Progenitor cell of endocrine pancreas (in vitro differentiated cells): ENCODE measurements at regions not wholly inside any gene's neighbourhood (a gene's known extent, or its start where the extent isn't known, plus 50 kb on each side); places are given as distances from the start of the nearest gene placed in this dataset.

Experiments
- DNase-seq: peaks from one replicate; pipeline ENCODE4 v3.0.0; 2021; ENCODE audit warnings: low spot score; ENCODE audit not compliant: unreplicated experiment
- H3K27ac Mint-ChIP-seq: 2 replicates; pipeline ENCODE4 v1.8.0; 2021; ENCODE audit warnings: mild to moderate bottlenecking, moderate library complexity, mixed read lengths
- H3K27me3 Mint-ChIP-seq: 2 replicates; pipeline ENCODE4 v1.8.0; 2021; ENCODE audit warnings: mixed read lengths
- H3K36me3 Mint-ChIP-seq: 2 replicates; pipeline ENCODE4 v1.8.0; 2022; ENCODE audit warnings: mixed read lengths; ENCODE audit not compliant: insufficient read depth
- H3K4me1 Mint-ChIP-seq: 2 replicates; pipeline ENCODE4 v1.8.0; 2021; ENCODE audit warnings: low read depth, mixed read lengths
- H3K4me3 Mint-ChIP-seq: 2 replicates; pipeline ENCODE4 v1.8.0; 2021; ENCODE audit warnings: low read depth, mild to moderate bottlenecking, moderate library complexity, mixed read lengths
- H3K9me3 Mint-ChIP-seq: 2 replicates; pipeline ENCODE4 v1.8.0; 2021; ENCODE audit warnings: low read depth, mixed read lengths
- TF ChIP-seq, protein P1 (sequence below): fragments of 200-600 bp; sonication (generic); IDR thresholded peaks from one replicate; pipeline ENCODE4 v1.5.0; 2021; ENCODE audit warnings: antibody characterized with exemption, mild to moderate bottlenecking; ENCODE audit not compliant: unreplicated experiment

- Mint-ChIP-seq H3K4me1 (no peaks in the 10 kb centered on the region), H3K9me3 (no peaks in the 10 kb centered on the region), H3K36me3 (no peaks in the 10 kb centered on the region), H3K4me3 (no peak overlapping the region), H3K27me3 (no peaks in the 10 kb centered on the region), H3K27ac (no peak overlapping the region)
- TF ChIP-seq, protein P1, sequence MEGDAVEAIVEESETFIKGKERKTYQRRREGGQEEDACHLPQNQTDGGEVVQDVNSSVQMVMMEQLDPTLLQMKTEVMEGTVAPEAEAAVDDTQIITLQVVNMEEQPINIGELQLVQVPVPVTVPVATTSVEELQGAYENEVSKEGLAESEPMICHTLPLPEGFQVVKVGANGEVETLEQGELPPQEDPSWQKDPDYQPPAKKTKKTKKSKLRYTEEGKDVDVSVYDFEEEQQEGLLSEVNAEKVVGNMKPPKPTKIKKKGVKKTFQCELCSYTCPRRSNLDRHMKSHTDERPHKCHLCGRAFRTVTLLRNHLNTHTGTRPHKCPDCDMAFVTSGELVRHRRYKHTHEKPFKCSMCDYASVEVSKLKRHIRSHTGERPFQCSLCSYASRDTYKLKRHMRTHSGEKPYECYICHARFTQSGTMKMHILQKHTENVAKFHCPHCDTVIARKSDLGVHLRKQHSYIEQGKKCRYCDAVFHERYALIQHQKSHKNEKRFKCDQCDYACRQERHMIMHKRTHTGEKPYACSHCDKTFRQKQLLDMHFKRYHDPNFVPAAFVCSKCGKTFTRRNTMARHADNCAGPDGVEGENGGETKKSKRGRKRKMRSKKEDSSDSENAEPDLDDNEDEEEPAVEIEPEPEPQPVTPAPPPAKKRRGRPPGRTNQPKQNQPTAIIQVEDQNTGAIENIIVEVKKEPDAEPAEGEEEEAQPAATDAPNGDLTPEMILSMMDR, result no peak
- no peak for DNase-seq
Observed at GRCh38 chr3:81951636-81952035, 190.2 kb upstream of the GBE1 start.

DNA sequence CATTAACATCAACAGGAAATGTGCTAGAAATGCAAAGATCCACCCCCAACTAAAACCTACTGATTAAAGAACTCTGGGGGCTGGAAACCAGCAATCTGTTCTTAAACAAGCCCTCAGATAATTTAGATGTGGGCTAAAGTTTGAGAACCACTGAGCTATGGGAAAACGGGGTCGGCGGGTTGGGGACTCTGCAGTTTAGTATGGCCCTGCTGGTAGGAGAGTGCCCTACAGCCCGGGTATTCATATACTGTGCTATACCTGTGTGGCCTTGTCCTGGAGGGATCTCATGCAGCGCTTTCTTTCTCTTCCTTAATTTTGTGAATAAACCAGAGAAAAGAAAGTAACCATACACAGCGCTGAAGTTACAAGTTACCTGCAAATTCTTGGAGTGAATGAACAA is 189.7 kb upstream of the GBE1 start:
- Mint-ChIP-seq H3K27me3 (no peaks in the 10 kb centered on the region), H3K4me3 (no peak overlapping the region), H3K9me3 (no peaks in the 10 kb centered on the region), H3K4me1 (no peaks in the 10 kb centered on the region), H3K27ac (no peak overlapping the region), H3K36me3 (no peaks in the 10 kb centered on the region)
- TF ChIP-seq, protein P1, result no peak
- DNase-seq, result no peak

DNA sequence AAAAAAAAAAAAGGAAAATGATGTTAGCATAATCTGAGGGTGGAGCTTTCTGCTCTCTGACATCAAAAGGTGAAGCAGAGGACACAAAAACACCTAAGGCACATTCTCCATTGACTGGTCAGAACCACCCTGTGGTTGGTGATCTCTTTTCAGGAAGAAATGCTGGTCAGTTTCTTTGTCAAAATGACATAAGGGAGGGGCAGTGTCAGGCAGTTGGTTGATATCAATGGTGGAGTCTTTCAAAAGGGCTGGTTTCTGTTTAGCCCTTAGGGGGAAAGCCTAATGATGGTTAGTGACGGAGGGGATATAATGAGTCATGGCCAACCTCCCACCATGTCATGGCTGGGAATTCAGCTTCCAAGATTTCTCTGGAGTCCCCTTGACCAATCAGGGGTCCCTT is 185.9 kb upstream of the GBE1 start:
- TF ChIP-seq, protein P1, result no peak
- DNase-seq, result no peak
- Mint-ChIP-seq H3K36me3 (no peaks in the 10 kb centered on the region), H3K9me3 (peaks cover 21% of the 10 kb centered on the region), H3K27me3 (no peaks in the 10 kb centered on the region), H3K27ac (no peak overlapping the region), H3K4me3 (no peak overlapping the region), H3K4me1 (no peaks in the 10 kb centered on the region)

DNA sequence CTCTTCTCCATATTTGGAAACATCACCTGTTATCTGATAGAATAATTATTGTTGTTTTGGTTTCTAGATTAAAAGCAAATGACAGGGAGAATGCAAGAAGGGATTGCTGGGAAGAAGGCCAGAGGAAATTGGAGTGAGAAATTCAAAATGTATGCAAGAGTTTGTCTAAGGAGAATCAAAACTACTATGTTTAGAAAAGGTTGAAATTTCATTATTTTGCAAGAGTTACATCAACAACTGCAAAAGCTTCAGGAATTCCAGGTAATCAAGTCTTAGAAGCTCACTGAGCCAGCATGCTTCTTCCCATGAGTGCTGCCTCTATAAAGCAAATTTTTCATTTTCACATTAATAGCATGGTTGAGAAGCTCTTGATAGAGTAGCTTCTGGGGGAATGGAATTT is 177.2 kb upstream of the GBE1 start:
- DNase-seq, result no peak
- H3K4me3 Mint-ChIP-seq, result no peak overlapping the region
- peaks cover 14% of the 10 kb centered on the region for H3K9me3 Mint-ChIP-seq
- no peak overlapping the region for H3K27ac Mint-ChIP-seq
- TF ChIP-seq, protein P1, result no peak
- no peaks in the 10 kb centered on the region for H3K4me1 Mint-ChIP-seq
- no peaks in the 10 kb centered on the region for H3K36me3 Mint-ChIP-seq
- H3K27me3 Mint-ChIP-seq, result no peaks in the 10 kb centered on the region

GRCh38 chr3:81936817-81937216 is 175.4 kb upstream of the GBE1 start:
- no peak overlapping the region for H3K27ac Mint-ChIP-seq

More at GRCh38 chr3:81936817-81937216, 175.4 kb upstream of the GBE1 start:
- no peaks in the 10 kb centered on the region for H3K36me3 Mint-ChIP-seq
- no peak for DNase-seq
- H3K27me3 Mint-ChIP-seq, result no peaks in the 10 kb centered on the region
- TF ChIP-seq, protein P1, result no peak
- H3K4me1 Mint-ChIP-seq, result no peaks in the 10 kb centered on the region
- H3K4me3 Mint-ChIP-seq, result no peak overlapping the region
- H3K9me3 Mint-ChIP-seq, result peaks cover 3% of the 10 kb centered on the region
